Ishikawa (cell line): ENCODE measurements at regions not wholly inside any gene's neighbourhood (a gene's known extent, or its start where the extent isn't known, plus 50 kb on each side); places are given as distances from the start of the nearest gene placed in this dataset.

ENCODE experiments used
- CEBPB ChIP-seq: IDR thresholded peaks from 2 replicates; pipeline ENCODE4 v1.6.1; 2012
- EGR1 ChIP-seq: IDR thresholded peaks from 2 replicates; pipeline ENCODE4 v1.6.1; 2012
- FOXM1 ChIP-seq: IDR thresholded peaks from 2 replicates; pipeline ENCODE4 v1.6.1; 2012; ENCODE audit warnings: low read depth, borderline replicate concordance
- RAD21 ChIP-seq: IDR thresholded peaks from 2 replicates; pipeline ENCODE4 v1.6.1; 2012; ENCODE audit warnings: low read depth
- TEAD4 ChIP-seq: IDR thresholded peaks from 2 replicates; pipeline ENCODE4 v1.6.1; 2012
- YY1 ChIP-seq: IDR thresholded peaks from 2 replicates; pipeline ENCODE4 v1.6.1; 2012; ENCODE audit warnings: low read depth
- ZBTB7A ChIP-seq: IDR thresholded peaks from 2 replicates; pipeline ENCODE4 v1.6.1; 2012; ENCODE audit warnings: low read depth
- TF ChIP-seq, protein P1 (sequence below): IDR thresholded peaks from 2 replicates; pipeline ENCODE4 v1.6.1; 2012; ENCODE audit warnings: low read depth, mild to moderate bottlenecking

DNA sequence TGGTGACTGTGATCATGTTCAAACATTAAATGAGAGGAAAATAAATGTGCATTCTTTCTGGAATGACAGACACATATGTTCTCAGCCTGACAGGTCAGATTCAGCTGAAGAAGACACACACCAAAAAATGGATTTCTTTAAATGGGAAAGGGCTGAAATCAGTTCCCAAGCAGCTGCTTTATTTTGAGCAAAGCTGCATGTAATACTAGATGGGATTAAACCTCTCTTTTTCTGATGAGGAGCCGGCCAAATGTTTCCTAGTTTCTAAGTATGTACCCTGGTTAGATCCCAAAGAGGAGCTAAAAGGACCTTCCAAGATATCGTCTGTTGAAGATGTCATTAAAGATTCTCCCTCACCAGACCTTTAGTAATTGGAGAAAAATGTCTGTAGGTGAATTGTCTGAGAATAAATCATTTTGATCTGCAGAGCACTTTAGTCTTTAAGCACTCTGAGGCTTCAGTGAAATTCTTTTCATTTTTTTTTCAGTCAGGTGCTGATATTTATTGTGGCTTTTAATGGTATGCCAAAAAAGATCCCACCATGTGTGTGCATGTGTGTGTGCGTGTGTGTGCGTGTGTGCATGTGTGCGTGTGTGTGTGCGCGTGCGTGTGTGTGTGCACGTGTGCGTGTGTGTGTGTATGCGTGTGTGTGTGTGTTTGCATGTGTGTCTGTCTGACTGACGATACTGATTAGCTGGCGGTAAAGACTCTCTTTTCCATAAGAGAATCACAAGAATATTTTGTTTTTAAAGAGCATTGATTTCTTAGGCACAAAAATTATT is 175.8 kb downstream of the IRS1 start:
- TF ChIP-seq YY1, result no peak
- TF ChIP-seq CEBPB, result no peak
- TF ChIP-seq EGR1, result no peak
- TF ChIP-seq TEAD4, result no peak
- TF ChIP-seq RAD21, result no peak
- no peak for TF ChIP-seq FOXM1
- TF ChIP-seq ZBTB7A, result no peak
- TF ChIP-seq, protein P1, sequence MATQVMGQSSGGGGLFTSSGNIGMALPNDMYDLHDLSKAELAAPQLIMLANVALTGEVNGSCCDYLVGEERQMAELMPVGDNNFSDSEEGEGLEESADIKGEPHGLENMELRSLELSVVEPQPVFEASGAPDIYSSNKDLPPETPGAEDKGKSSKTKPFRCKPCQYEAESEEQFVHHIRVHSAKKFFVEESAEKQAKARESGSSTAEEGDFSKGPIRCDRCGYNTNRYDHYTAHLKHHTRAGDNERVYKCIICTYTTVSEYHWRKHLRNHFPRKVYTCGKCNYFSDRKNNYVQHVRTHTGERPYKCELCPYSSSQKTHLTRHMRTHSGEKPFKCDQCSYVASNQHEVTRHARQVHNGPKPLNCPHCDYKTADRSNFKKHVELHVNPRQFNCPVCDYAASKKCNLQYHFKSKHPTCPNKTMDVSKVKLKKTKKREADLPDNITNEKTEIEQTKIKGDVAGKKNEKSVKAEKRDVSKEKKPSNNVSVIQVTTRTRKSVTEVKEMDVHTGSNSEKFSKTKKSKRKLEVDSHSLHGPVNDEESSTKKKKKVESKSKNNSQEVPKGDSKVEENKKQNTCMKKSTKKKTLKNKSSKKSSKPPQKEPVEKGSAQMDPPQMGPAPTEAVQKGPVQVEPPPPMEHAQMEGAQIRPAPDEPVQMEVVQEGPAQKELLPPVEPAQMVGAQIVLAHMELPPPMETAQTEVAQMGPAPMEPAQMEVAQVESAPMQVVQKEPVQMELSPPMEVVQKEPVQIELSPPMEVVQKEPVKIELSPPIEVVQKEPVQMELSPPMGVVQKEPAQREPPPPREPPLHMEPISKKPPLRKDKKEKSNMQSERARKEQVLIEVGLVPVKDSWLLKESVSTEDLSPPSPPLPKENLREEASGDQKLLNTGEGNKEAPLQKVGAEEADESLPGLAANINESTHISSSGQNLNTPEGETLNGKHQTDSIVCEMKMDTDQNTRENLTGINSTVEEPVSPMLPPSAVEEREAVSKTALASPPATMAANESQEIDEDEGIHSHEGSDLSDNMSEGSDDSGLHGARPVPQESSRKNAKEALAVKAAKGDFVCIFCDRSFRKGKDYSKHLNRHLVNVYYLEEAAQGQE, result no peak
